HepG2 (cell line): ENCODE measurements at regions not wholly inside any gene's neighbourhood (a gene's known extent, or its start where the extent isn't known, plus 50 kb on each side); places are given as distances from the start of the nearest gene placed in this dataset.

Source experiments
- ARNT ChIP-seq: fragments of 450-650 bp; IDR thresholded peaks from 2 replicates; pipeline ENCODE4 v1.6.1; 2017
- GABPA ChIP-seq, 2 experiments: IDR thresholded peaks; 2 replicates each; pipeline ENCODE4 v1.6.1; 2011 to 2016; ENCODE audit warnings: low read depth in 2 of 2, low read length in 1 of 2, missing biosample characterization in 1 of 2, missing genetic modification characterization in 1 of 2
- IKZF1 ChIP-seq: fragments of 450-650 bp; IDR thresholded peaks from 2 replicates; pipeline ENCODE4 v1.7.1; 2016
- NFE2 ChIP-seq: sonication (generic); formaldehyde crosslinking; IDR thresholded peaks from 2 replicates; pipeline ENCODE4 v1.4.0; 2020; ENCODE audit warnings: missing genetic modification reagents
- TARDBP ChIP-seq: sonication (generic); formaldehyde crosslinking; IDR thresholded peaks from 2 replicates; pipeline ENCODE4 v1.8.0; 2022; ENCODE audit warnings: mild to moderate bottlenecking, missing genetic modification reagents
- ZBTB21 ChIP-seq: sonication (generic); formaldehyde crosslinking; IDR thresholded peaks from 2 replicates; pipeline ENCODE4 v1.4.0; 2020; ENCODE audit warnings: missing genetic modification reagents
- ZFP62 ChIP-seq: sonication (generic); formaldehyde crosslinking; IDR thresholded peaks from 2 replicates; pipeline ENCODE4 v1.4.0; 2020; ENCODE audit warnings: missing genetic modification reagents
- ZMAT3 ChIP-seq: sonication (generic); formaldehyde crosslinking; conservative IDR thresholded peaks from 2 replicates; pipeline ENCODE4 v1.7.0; 2021; ENCODE audit warnings: missing genetic modification reagents
- ZNF234 ChIP-seq: sonication (generic); formaldehyde crosslinking; conservative IDR thresholded peaks from 2 replicates; pipeline ENCODE4 v1.5.1; 2020; ENCODE audit warnings: mild to moderate bottlenecking, missing genetic modification reagents
- ZNF331 ChIP-seq: sonication (generic); formaldehyde crosslinking; IDR thresholded peaks from 2 replicates; pipeline ENCODE4 v1.4.0; 2020; ENCODE audit warnings: missing genetic modification reagents
- TF ChIP-seq, protein P1 (sequence below): sonication (generic); formaldehyde crosslinking; IDR thresholded peaks from 2 replicates; pipeline ENCODE4 v1.4.0; 2020; ENCODE audit warnings: missing genetic modification reagents, mild to moderate bottlenecking, borderline replicate concordance
- TF ChIP-seq, protein P2 (sequence below): sonication (generic); formaldehyde crosslinking; IDR thresholded peaks from 2 replicates; pipeline ENCODE4 v1.5.0; 2020; ENCODE audit warnings: mild to moderate bottlenecking, missing genetic modification reagents, borderline replicate concordance
- TF ChIP-seq, protein P3 (sequence below): sonication (generic); formaldehyde crosslinking; IDR thresholded peaks from 2 replicates; pipeline ENCODE4 v1.9.0; 2021; ENCODE audit warnings: missing genetic modification reagents, mild to moderate bottlenecking, borderline replicate concordance
- TF ChIP-seq, protein P4 (sequence below): sonication (generic); formaldehyde crosslinking; IDR thresholded peaks from 2 replicates; pipeline ENCODE4 v1.4.0; 2020; ENCODE audit warnings: missing genetic modification reagents, borderline replicate concordance

DNA sequence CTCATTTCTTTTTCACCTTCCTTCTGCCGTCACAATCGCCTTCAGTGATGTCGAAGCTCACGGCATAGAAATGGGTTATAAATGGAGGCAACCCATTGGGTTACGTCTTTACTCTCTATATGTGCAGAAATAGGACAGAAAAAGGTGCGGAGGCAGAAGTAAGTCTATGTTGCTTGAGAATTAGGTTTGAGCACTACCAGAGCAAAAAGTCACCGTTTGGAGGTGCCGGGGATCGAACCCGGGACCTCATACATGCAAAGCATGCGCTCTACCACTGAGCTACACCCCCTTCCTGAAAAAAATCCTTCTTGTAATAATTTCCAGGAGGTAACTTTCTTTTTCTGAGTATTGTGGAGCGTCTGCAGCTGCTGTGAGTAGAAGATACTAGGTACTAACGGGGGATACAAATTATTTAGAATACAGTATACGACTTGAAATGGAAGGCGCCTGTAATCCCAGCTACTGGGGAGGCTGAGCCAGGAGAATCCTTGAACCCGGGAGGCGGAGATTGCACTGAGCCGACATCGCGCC lies 134.2 kb downstream of the TRIM27 start (continued):
- TF ChIP-seq GABPA (IDR thresholded peaks at IDR 0.05; ENCODE audit: low read depth, low read length): no peak
- TF ChIP-seq GABPA (CRISPR knock-in tag; IDR thresholded peaks at IDR 0.05; ENCODE audit: low read depth): peak; percentile 27; the same call in 1 of the 2 replicates
- TF ChIP-seq ZNF234 (CRISPR knock-in tag): no peak
- TF ChIP-seq, protein P1, sequence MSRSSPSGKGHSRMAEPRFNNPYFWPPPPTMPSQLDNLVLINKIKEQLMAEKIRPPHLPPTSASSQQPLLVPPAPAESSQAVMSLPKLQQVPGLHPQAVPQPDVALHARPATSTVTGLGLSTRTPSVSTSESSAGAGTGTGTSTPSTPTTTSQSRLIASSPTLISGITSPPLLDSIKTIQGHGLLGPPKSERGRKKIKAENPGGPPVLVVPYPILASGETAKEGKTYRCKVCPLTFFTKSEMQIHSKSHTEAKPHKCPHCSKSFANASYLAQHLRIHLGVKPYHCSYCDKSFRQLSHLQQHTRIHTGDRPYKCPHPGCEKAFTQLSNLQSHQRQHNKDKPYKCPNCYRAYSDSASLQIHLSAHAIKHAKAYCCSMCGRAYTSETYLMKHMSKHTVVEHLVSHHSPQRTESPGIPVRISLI (CRISPR knock-in tag): peak; percentile 98
- TF ChIP-seq IKZF1: no peak
- 0 out of 2 replicates have a peak, but pooled peaks have one; percentile 28 for TF ChIP-seq TARDBP (CRISPR knock-in tag)
- no peak for TF ChIP-seq NFE2
- TF ChIP-seq, protein P2, sequence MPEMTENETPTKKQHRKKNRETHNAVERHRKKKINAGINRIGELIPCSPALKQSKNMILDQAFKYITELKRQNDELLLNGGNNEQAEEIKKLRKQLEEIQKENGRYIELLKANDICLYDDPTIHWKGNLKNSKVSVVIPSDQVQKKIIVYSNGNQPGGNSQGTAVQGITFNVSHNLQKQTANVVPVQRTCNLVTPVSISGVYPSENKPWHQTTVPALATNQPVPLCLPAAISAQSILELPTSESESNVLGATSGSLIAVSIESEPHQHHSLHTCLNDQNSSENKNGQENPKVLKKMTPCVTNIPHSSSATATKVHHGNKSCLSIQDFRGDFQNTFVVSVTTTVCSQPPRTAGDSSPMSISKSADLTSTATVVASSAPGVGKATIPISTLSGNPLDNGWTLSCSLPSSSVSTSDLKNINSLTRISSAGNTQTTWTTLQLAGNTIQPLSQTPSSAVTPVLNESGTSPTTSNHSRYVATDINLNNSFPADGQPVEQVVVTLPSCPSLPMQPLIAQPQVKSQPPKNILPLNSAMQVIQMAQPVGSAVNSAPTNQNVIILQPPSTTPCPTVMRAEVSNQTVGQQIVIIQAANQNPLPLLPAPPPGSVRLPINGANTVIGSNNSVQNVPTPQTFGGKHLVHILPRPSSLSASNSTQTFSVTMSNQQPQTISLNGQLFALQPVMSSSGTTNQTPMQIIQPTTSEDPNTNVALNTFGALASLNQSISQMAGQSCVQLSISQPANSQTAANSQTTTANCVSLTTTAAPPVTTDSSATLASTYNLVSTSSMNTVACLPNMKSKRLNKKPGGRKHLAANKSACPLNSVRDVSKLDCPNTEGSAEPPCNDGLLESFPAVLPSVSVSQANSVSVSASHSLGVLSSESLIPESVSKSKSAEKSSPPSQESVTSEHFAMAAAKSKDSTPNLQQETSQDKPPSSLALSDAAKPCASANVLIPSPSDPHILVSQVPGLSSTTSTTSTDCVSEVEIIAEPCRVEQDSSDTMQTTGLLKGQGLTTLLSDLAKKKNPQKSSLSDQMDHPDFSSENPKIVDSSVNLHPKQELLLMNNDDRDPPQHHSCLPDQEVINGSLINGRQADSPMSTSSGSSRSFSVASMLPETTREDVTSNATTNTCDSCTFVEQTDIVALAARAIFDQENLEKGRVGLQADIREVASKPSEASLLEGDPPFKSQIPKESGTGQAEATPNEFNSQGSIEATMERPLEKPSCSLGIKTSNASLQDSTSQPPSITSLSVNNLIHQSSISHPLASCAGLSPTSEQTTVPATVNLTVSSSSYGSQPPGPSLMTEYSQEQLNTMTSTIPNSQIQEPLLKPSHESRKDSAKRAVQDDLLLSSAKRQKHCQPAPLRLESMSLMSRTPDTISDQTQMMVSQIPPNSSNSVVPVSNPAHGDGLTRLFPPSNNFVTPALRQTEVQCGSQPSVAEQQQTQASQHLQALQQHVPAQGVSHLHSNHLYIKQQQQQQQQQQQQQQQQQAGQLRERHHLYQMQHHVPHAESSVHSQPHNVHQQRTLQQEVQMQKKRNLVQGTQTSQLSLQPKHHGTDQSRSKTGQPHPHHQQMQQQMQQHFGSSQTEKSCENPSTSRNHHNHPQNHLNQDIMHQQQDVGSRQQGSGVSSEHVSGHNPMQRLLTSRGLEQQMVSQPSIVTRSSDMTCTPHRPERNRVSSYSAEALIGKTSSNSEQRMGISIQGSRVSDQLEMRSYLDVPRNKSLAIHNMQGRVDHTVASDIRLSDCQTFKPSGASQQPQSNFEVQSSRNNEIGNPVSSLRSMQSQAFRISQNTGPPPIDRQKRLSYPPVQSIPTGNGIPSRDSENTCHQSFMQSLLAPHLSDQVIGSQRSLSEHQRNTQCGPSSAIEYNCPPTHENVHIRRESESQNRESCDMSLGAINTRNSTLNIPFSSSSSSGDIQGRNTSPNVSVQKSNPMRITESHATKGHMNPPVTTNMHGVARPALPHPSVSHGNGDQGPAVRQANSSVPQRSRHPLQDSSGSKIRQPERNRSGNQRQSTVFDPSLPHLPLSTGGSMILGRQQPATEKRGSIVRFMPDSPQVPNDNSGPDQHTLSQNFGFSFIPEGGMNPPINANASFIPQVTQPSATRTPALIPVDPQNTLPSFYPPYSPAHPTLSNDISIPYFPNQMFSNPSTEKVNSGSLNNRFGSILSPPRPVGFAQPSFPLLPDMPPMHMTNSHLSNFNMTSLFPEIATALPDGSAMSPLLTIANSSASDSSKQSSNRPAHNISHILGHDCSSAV (CRISPR knock-in tag): no peak
- TF ChIP-seq ZBTB21: no peak
- TF ChIP-seq, protein P3, sequence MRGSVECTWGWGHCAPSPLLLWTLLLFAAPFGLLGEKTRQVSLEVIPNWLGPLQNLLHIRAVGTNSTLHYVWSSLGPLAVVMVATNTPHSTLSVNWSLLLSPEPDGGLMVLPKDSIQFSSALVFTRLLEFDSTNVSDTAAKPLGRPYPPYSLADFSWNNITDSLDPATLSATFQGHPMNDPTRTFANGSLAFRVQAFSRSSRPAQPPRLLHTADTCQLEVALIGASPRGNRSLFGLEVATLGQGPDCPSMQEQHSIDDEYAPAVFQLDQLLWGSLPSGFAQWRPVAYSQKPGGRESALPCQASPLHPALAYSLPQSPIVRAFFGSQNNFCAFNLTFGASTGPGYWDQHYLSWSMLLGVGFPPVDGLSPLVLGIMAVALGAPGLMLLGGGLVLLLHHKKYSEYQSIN (CRISPR knock-in tag): no peak
- TF ChIP-seq, protein P4, sequence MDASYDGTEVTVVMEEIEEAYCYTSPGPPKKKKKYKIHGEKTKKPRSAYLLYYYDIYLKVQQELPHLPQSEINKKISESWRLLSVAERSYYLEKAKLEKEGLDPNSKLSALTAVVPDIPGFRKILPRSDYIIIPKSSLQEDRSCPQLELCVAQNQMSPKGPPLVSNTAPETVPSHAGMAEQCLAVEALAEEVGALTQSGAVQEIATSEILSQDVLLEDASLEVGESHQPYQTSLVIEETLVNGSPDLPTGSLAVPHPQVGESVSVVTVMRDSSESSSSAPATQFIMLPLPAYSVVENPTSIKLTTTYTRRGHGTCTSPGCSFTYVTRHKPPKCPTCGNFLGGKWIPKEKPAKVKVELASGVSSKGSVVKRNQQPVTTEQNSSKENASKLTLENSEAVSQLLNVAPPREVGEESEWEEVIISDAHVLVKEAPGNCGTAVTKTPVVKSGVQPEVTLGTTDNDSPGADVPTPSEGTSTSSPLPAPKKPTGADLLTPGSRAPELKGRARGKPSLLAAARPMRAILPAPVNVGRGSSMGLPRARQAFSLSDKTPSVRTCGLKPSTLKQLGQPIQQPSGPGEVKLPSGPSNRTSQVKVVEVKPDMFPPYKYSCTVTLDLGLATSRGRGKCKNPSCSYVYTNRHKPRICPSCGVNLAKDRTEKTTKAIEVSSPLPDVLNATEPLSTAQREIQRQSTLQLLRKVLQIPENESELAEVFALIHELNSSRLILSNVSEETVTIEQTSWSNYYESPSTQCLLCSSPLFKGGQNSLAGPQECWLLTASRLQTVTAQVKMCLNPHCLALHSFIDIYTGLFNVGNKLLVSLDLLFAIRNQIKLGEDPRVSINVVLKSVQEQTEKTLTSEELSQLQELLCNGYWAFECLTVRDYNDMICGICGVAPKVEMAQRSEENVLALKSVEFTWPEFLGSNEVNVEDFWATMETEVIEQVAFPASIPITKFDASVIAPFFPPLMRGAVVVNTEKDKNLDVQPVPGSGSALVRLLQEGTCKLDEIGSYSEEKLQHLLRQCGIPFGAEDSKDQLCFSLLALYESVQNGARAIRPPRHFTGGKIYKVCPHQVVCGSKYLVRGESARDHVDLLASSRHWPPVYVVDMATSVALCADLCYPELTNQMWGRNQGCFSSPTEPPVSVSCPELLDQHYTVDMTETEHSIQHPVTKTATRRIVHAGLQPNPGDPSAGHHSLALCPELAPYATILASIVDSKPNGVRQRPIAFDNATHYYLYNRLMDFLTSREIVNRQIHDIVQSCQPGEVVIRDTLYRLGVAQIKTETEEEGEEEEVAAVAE (CRISPR knock-in tag): 0 out of 2 replicates have a peak, but pooled peaks have one; percentile 49
- no peak for TF ChIP-seq ZFP62 (CRISPR knock-in tag)
- TF ChIP-seq ARNT: no peak
- TF ChIP-seq ZNF331 (CRISPR knock-in tag): peak; percentile 69; the same call in 1 of the 2 replicates
- no peak for TF ChIP-seq ZMAT3 (CRISPR knock-in tag)
